ENCODE measurements at regions not wholly inside any gene's neighbourhood (a gene's known extent, or its start where the extent isn't known, plus 50 kb on each side); places are given as distances from the start of the nearest gene placed in this dataset.

GRCh38 chr14:34223373-34224148, 238.5 kb downstream of the SPTSSA start:
- 64 to 76% (median 75%) methylated on average over 3 of the region's 3 CpGs for WGBS, 4 donors
- Histone ChIP-seq H3K36me3 (no peaks in the 10 kb centered on the region), H3K9me3 (no peaks in the 10 kb centered on the region), H3K4me3 (no peak overlapping the region), H3K4me1 (peaks cover 0 to 15% (median 4%) of the 10 kb centered on the region in 12 donors), H3K27ac (no peak overlapping the region), H3K27me3 (no peaks in the 10 kb centered on the region)
- TF ChIP-seq POLR2A (IDR thresholded peaks at IDR 0.05) = no peak
- TF ChIP-seq, protein P1, sequence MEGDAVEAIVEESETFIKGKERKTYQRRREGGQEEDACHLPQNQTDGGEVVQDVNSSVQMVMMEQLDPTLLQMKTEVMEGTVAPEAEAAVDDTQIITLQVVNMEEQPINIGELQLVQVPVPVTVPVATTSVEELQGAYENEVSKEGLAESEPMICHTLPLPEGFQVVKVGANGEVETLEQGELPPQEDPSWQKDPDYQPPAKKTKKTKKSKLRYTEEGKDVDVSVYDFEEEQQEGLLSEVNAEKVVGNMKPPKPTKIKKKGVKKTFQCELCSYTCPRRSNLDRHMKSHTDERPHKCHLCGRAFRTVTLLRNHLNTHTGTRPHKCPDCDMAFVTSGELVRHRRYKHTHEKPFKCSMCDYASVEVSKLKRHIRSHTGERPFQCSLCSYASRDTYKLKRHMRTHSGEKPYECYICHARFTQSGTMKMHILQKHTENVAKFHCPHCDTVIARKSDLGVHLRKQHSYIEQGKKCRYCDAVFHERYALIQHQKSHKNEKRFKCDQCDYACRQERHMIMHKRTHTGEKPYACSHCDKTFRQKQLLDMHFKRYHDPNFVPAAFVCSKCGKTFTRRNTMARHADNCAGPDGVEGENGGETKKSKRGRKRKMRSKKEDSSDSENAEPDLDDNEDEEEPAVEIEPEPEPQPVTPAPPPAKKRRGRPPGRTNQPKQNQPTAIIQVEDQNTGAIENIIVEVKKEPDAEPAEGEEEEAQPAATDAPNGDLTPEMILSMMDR (IDR thresholded peaks at IDR 0.05) = no peak
- DNase-seq (no peak), ATAC-seq (no peak)
- intact Hi-C loops (cut with DNase I) = loop anchor here in 4 of 10 donors (5.0 to 10.0 kb wide), 6 partner anchors 109 to 279 kb away; partner anchors contain the start of gene EGLN3 (in 2 of the 4)

GRCh38 chr14:34222867-34223266, 239.2 kb downstream of the SPTSSA start:
- WGBS, 4 donors = 62 to 73% (median 66%) methylated on average over 6 of the region's 6 CpGs
- Histone ChIP-seq H3K9me3 (no peaks in the 10 kb centered on the region), H3K4me1 (peaks cover 0 to 14% (median 3%) of the 10 kb centered on the region in 12 donors), H3K27me3 (no peaks in the 10 kb centered on the region), H3K4me3 (no peak overlapping the region), H3K27ac (no peak overlapping the region), H3K36me3 (no peaks in the 10 kb centered on the region)
- no peak for TF ChIP-seq POLR2A (IDR thresholded peaks at IDR 0.05)
- TF ChIP-seq, protein P1 (IDR thresholded peaks at IDR 0.05) = no peak
- intact Hi-C loops (cut with DNase I) = loop anchor here in 4 of 10 donors (5.0 to 10.0 kb wide), 6 partner anchors 108 to 278 kb away; partner anchors contain the start of gene EGLN3 (in 2 of the 4)
- ATAC-seq (no peak), DNase-seq (no peak)

- H3K9me3 ChIP-seq = no peaks in the 10 kb centered on the region
- no peak overlapping the region for H3K27ac ChIP-seq
- TF ChIP-seq, protein P1 (IDR thresholded peaks at IDR 0.05) = no peak
- TF ChIP-seq POLR2A (IDR thresholded peaks at IDR 0.05) = no peak
- H3K36me3 ChIP-seq = no peaks in the 10 kb centered on the region
- H3K4me3 ChIP-seq = no peak overlapping the region
- ATAC-seq (no peak), DNase-seq (no peak)
- intact Hi-C loops (cut with DNase I) = loop anchor here in 4 of 10 donors (5.0 to 10.0 kb wide), 6 partner anchors 107 to 277 kb away; partner anchors contain the start of gene EGLN3 (in 2 of the 4)
- no peaks in the 10 kb centered on the region for H3K27me3 ChIP-seq
- WGBS, 4 donors = 67 to 75% (median 69%) methylated on average over 3 of the region's 3 CpGs
- peaks cover 0 to 6% (median 0%) of the 10 kb centered on the region in 12 donors for H3K4me1 ChIP-seq
These were observed 239.9 kb downstream of the SPTSSA start for GRCh38 chr14:34222122-34222521.

DNA sequence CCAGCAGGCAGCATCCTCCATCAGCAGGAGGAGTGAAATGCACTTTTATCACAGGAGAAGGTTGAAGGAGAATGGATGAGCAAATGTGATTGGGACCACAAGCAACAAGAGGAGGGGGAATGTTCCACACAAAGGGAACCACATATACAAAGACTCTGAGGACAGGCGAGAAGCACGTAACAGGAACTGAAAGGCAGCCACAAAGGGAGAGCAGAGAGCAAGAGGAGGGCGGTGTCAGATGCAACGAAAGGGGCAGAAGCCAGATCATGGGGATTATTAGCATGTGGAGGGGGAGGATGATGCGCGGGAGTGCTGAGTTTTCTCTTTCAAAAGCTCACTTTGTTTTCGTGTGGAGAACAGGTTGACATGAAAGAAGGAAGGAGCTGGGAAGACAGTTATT, 241.1 kb downstream of the SPTSSA start:
- no peak overlapping the region for H3K27ac ChIP-seq
- H3K9me3 ChIP-seq = peaks cover 0 to 5% (median 0%) of the 10 kb centered on the region in 12 donors
- DNase-seq (no peak), ATAC-seq (no peak)
- H3K4me1 ChIP-seq = peaks cover 0 to 5% (median 0%) of the 10 kb centered on the region in 12 donors
- no peaks in the 10 kb centered on the region for H3K36me3 ChIP-seq
- 72 to 84% (median 78%) methylated on average over 7 of the region's 7 CpGs for WGBS, 4 donors
- no peaks in the 10 kb centered on the region for H3K27me3 ChIP-seq
- TF ChIP-seq, protein P1 (IDR thresholded peaks at IDR 0.05) = no peak
- no peak for TF ChIP-seq POLR2A (IDR thresholded peaks at IDR 0.05)
- H3K4me3 ChIP-seq = no peak overlapping the region
- intact Hi-C loops (cut with DNase I) = loop anchor here in 4 of 10 donors (5.0 to 10.0 kb wide), 6 partner anchors 106 to 276 kb away; partner anchors contain the start of gene EGLN3 (in 2 of the 4)

All from heart left ventricle (tissue), 16 donors.